ENCODE measurements at regions not wholly inside any gene's neighbourhood (a gene's known extent, or its start where the extent isn't known, plus 50 kb on each side); places are given as distances from the start of the nearest gene placed in this dataset.

DNA sequence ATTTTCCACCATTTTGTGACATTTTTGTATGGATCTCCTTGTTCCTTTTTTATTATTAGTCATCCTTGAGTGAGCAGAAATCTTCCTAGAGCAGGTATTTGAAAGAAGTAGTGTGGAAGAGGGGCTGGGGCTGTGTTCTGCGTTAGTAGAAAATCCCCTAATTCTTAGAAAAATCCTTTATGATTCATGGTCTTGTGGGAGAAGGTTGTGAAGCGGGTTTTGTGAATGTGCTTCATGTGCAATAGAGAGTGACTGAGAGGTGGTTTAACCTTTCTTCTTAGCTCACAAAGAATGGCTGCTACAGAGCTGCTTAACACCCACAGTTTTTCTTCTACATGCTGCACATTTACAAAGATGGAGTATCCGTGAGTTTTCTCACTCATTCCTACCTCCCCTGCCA, 220.5 kb downstream of the IDS start:
- DNase-seq (ENCODE audit: low spot score), result no peak
- no peak overlapping the region for H3K9ac ChIP-seq (ENCODE audit: low read depth, low read length, poor library complexity)
- H3K4me1 ChIP-seq (ENCODE audit: control insufficient read depth in 2 of 2, insufficient read depth in 1 of 2, low read depth in 1 of 2, low read length in 2 of 2), result no peaks in the 10 kb centered on the region
- H3K4me3 ChIP-seq (ENCODE audit: low read length in 2 of 2), result no peak overlapping the region
- H2AK5ac ChIP-seq (ENCODE audit: low read depth, low read length), result no peak overlapping the region
- H3K36me3 ChIP-seq (replicated peaks in 1 of 2; ENCODE audit: control insufficient read depth in 2 of 2, insufficient read depth in 2 of 2, low read length in 2 of 2), result no peaks in the 10 kb centered on the region
- H3K9me3 ChIP-seq (replicated peaks in 1 of 2; ENCODE audit: control insufficient read depth in 2 of 2, insufficient read depth in 1 of 2, low read depth in 1 of 2, low read length in 2 of 2), result no peaks in the 10 kb centered on the region
- H3K18ac ChIP-seq (ENCODE audit: low read length), result no peak overlapping the region
- no peak overlapping the region for H3K14ac ChIP-seq (ENCODE audit: low read length)
- no peak overlapping the region for H2BK120ac ChIP-seq (ENCODE audit: low read depth, low read length)
- H3K4ac ChIP-seq (ENCODE audit: low read length), result no peak overlapping the region
- WGBS, 2 donors (ENCODE audit: extremely low coverage in 2 of 2, insufficient read length in 2 of 2, insufficient replicate concordance in 1 of 2), result no CpG with 5 or more reads among the region's 3 CpGs
- H4K8ac ChIP-seq (ENCODE audit: low read depth, low read length), result no peak overlapping the region
- H3K27me3 ChIP-seq (ENCODE audit: control insufficient read depth in 3 of 3, insufficient read depth in 3 of 3, low read depth in 1 of 3, low read length in 3 of 3), result no peaks in the 10 kb centered on the region
- no peak overlapping the region for H4K91ac ChIP-seq (ENCODE audit: low read depth, low read length, poor library complexity)
- no peak overlapping the region for H3K4me2 ChIP-seq (ENCODE audit: insufficient read depth, low read length, poor library complexity, severe bottlenecking)
- H2BK12ac ChIP-seq (ENCODE audit: low read length), result no peak overlapping the region
- no peak overlapping the region for H2AFZ ChIP-seq (ENCODE audit: low read length)
- H3K23ac ChIP-seq (ENCODE audit: low read depth, low read length, poor library complexity), result no peak overlapping the region
- H3K79me1 ChIP-seq (ENCODE audit: low read depth, low read length), result no peaks in the 10 kb centered on the region
- no peak overlapping the region for H2BK5ac ChIP-seq (ENCODE audit: low read length)
- no peak overlapping the region for H3K27ac ChIP-seq (replicated peaks; ENCODE audit: low read length)
- H2BK15ac ChIP-seq (ENCODE audit: low read length), result no peak overlapping the region

- Histone ChIP-seq H3K27me3 (ENCODE audit: control insufficient read depth in 3 of 3, insufficient read depth in 3 of 3, low read depth in 1 of 3, low read length in 3 of 3) (no peaks in the 10 kb centered on the region), H3K4me3 (ENCODE audit: low read length in 2 of 2) (no peak overlapping the region), H3K14ac (ENCODE audit: low read length) (no peak overlapping the region), H4K8ac (ENCODE audit: low read depth, low read length) (no peak overlapping the region), H2AFZ (ENCODE audit: low read length) (no peak overlapping the region), H2BK15ac (ENCODE audit: low read length) (no peak overlapping the region), H3K9me3 (replicated peaks in 1 of 2; ENCODE audit: control insufficient read depth in 2 of 2, insufficient read depth in 1 of 2, low read depth in 1 of 2, low read length in 2 of 2) (no peaks in the 10 kb centered on the region), H3K27ac (replicated peaks; ENCODE audit: low read length) (no peak overlapping the region), H4K91ac (ENCODE audit: low read depth, low read length, poor library complexity) (no peak overlapping the region), H3K4me2 (ENCODE audit: insufficient read depth, low read length, poor library complexity, severe bottlenecking) (no peak overlapping the region), H2BK5ac (ENCODE audit: low read length) (no peak overlapping the region), H3K4me1 (ENCODE audit: control insufficient read depth in 2 of 2, insufficient read depth in 1 of 2, low read depth in 1 of 2, low read length in 2 of 2) (no peaks in the 10 kb centered on the region), H3K4ac (ENCODE audit: low read length) (no peak overlapping the region), H3K36me3 (replicated peaks in 1 of 2; ENCODE audit: control insufficient read depth in 2 of 2, insufficient read depth in 2 of 2, low read length in 2 of 2) (no peaks in the 10 kb centered on the region), H3K9ac (ENCODE audit: low read depth, low read length, poor library complexity) (no peak overlapping the region), H2AK5ac (ENCODE audit: low read depth, low read length) (no peak overlapping the region), H3K23ac (ENCODE audit: low read depth, low read length, poor library complexity) (no peak overlapping the region), H3K18ac (ENCODE audit: low read length) (no peak overlapping the region), H3K79me1 (ENCODE audit: low read depth, low read length) (no peaks in the 10 kb centered on the region), H2BK12ac (ENCODE audit: low read length) (no peak overlapping the region), H2BK120ac (ENCODE audit: low read depth, low read length) (no peak overlapping the region)
- no peak for DNase-seq (ENCODE audit: low spot score)
Observed at GRCh38 chrX:149283853-149284252, 221.3 kb downstream of the IDS start.

GRCh38 chrX:149282909-149283308, 222.2 kb downstream of the IDS start:
- whole genome bisulfite sequencing, 2 donors (ENCODE audit: extremely low coverage in 2 of 2, insufficient read length in 2 of 2, insufficient replicate concordance in 1 of 2), result no CpG with 5 or more reads among the region's 1 CpG

DNA sequence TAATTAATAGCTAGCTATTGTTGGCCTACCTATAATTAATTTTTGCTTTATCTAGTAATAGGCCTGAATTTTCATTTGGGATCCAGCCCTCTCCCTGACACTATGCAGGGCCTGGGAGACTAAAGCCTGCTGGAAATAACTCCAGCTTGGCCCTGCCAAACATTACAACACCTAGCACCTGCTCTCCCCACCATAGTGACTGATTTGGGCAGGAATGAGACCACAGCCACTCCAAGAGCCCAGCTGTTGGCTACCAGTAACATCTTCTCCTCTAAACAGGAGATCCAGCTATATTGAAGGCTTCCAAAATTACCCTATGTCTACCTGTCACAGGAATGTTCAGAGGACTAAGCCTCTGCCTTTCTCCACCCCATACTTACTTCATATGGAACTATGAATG, 225.1 kb downstream of the IDS start:
- no peaks in the 10 kb centered on the region for H3K79me1 ChIP-seq (ENCODE audit: low read depth, low read length)
- DNase-seq (ENCODE audit: low spot score), result no peak
- no peaks in the 10 kb centered on the region for H3K4me1 ChIP-seq (ENCODE audit: control insufficient read depth in 2 of 2, insufficient read depth in 1 of 2, low read depth in 1 of 2, low read length in 2 of 2)
- no peak overlapping the region for H4K91ac ChIP-seq (ENCODE audit: low read depth, low read length, poor library complexity)
- H3K9me3 ChIP-seq (replicated peaks in 1 of 2; ENCODE audit: control insufficient read depth in 2 of 2, insufficient read depth in 1 of 2, low read depth in 1 of 2, low read length in 2 of 2), result no peaks in the 10 kb centered on the region
- H2BK12ac ChIP-seq (ENCODE audit: low read length), result no peak overlapping the region
- no peak overlapping the region for H2BK5ac ChIP-seq (ENCODE audit: low read length)
- H3K14ac ChIP-seq (ENCODE audit: low read length), result no peak overlapping the region
- no peak overlapping the region for H3K4ac ChIP-seq (ENCODE audit: low read length)
- H3K4me3 ChIP-seq (ENCODE audit: low read length in 2 of 2), result no peak overlapping the region
- H3K27me3 ChIP-seq (ENCODE audit: control insufficient read depth in 3 of 3, insufficient read depth in 3 of 3, low read depth in 1 of 3, low read length in 3 of 3), result no peaks in the 10 kb centered on the region
- no peak overlapping the region for H2BK15ac ChIP-seq (ENCODE audit: low read length)
- H3K36me3 ChIP-seq (replicated peaks in 1 of 2; ENCODE audit: control insufficient read depth in 2 of 2, insufficient read depth in 2 of 2, low read length in 2 of 2), result no peaks in the 10 kb centered on the region
- no peak overlapping the region for H3K18ac ChIP-seq (ENCODE audit: low read length)
- no peak overlapping the region for H4K8ac ChIP-seq (ENCODE audit: low read depth, low read length)
- H3K4me2 ChIP-seq (ENCODE audit: insufficient read depth, low read length, poor library complexity, severe bottlenecking), result no peak overlapping the region
- no peak overlapping the region for H2AK5ac ChIP-seq (ENCODE audit: low read depth, low read length)
- no peak overlapping the region for H3K23ac ChIP-seq (ENCODE audit: low read depth, low read length, poor library complexity)
- H3K27ac ChIP-seq (replicated peaks; ENCODE audit: low read length), result no peak overlapping the region
- no peak overlapping the region for H2BK120ac ChIP-seq (ENCODE audit: low read depth, low read length)
- no peak overlapping the region for H2AFZ ChIP-seq (ENCODE audit: low read length)
- H3K9ac ChIP-seq (ENCODE audit: low read depth, low read length, poor library complexity), result no peak overlapping the region

More at GRCh38 chrX:149282909-149283308, 222.2 kb downstream of the IDS start:
- H3K36me3 ChIP-seq (replicated peaks in 1 of 2; ENCODE audit: control insufficient read depth in 2 of 2, insufficient read depth in 2 of 2, low read length in 2 of 2), result no peaks in the 10 kb centered on the region
- no peaks in the 10 kb centered on the region for H3K79me1 ChIP-seq (ENCODE audit: low read depth, low read length)
- H3K27me3 ChIP-seq (ENCODE audit: control insufficient read depth in 3 of 3, insufficient read depth in 3 of 3, low read depth in 1 of 3, low read length in 3 of 3), result no peaks in the 10 kb centered on the region
- no peak overlapping the region for H2BK120ac ChIP-seq (ENCODE audit: low read depth, low read length)
- H2AFZ ChIP-seq (ENCODE audit: low read length), result no peak overlapping the region
- H3K9me3 ChIP-seq (replicated peaks in 1 of 2; ENCODE audit: control insufficient read depth in 2 of 2, insufficient read depth in 1 of 2, low read depth in 1 of 2, low read length in 2 of 2), result no peaks in the 10 kb centered on the region
- no peak overlapping the region for H3K14ac ChIP-seq (ENCODE audit: low read length)
- no peak overlapping the region for H3K23ac ChIP-seq (ENCODE audit: low read depth, low read length, poor library complexity)
- no peak overlapping the region for H4K8ac ChIP-seq (ENCODE audit: low read depth, low read length)
- no peak overlapping the region for H3K27ac ChIP-seq (replicated peaks; ENCODE audit: low read length)
- no peak overlapping the region for H3K4me3 ChIP-seq (ENCODE audit: low read length in 2 of 2)
- no peak for DNase-seq (ENCODE audit: low spot score)
- no peak overlapping the region for H2BK15ac ChIP-seq (ENCODE audit: low read length)
- no peak overlapping the region for H3K4ac ChIP-seq (ENCODE audit: low read length)
- no peaks in the 10 kb centered on the region for H3K4me1 ChIP-seq (ENCODE audit: control insufficient read depth in 2 of 2, insufficient read depth in 1 of 2, low read depth in 1 of 2, low read length in 2 of 2)
- H4K91ac ChIP-seq (ENCODE audit: low read depth, low read length, poor library complexity), result no peak overlapping the region
- no peak overlapping the region for H3K18ac ChIP-seq (ENCODE audit: low read length)
- no peak overlapping the region for H3K4me2 ChIP-seq (ENCODE audit: insufficient read depth, low read length, poor library complexity, severe bottlenecking)
- H2BK5ac ChIP-seq (ENCODE audit: low read length), result no peak overlapping the region
- no peak overlapping the region for H2AK5ac ChIP-seq (ENCODE audit: low read depth, low read length)
- no peak overlapping the region for H2BK12ac ChIP-seq (ENCODE audit: low read length)
- H3K9ac ChIP-seq (ENCODE audit: low read depth, low read length, poor library complexity), result no peak overlapping the region

All from neuronal stem cell (in vitro differentiated cells).